Posterior vena cava (tissue), 2 donors: ENCODE measurements at regions not wholly inside any gene's neighbourhood (a gene's known extent, or its start where the extent isn't known, plus 50 kb on each side); places are given as distances from the start of the nearest gene placed in this dataset.

Experiments used
- DNase-seq: peaks from one replicate; pipeline ENCODE4 v3.0.0-alpha.2; 2020; ENCODE audit warnings: low spot score
- intact Hi-C, 2 donors: fragments of 100-400 bp; cut with DNase I; formaldehyde crosslinking; loops; one replicate each; pipeline versions ENCODE4 v1.14.1 to v1.14.2; 2022 to 2023
- donor health status: DM: yes; HTN: yes; CAD: no.
- donor health status: DM: yes; HTN: yes; CAD: no.

DNA sequence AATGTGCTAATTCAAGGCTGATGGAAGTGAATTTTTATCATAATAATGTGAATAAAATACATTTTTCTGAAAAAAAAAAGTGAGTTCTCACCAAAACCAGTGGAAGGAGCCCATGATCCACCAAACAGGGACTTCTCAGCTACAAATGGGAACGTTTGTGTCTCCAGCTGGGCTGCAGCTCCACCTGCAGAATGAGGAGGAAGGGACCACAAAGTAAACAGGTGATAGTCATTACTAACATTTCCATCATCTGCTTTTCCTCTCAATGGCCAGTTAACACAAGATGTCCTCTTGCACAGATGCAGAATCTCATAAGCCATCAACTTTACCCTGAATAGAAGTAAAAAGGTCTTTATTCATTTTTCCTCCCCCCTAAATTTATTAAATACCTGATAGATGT is 246.2 kb downstream of the MRPL39 start:
- DNase-seq = no peak
- intact Hi-C loops = no loop called here

DNA sequence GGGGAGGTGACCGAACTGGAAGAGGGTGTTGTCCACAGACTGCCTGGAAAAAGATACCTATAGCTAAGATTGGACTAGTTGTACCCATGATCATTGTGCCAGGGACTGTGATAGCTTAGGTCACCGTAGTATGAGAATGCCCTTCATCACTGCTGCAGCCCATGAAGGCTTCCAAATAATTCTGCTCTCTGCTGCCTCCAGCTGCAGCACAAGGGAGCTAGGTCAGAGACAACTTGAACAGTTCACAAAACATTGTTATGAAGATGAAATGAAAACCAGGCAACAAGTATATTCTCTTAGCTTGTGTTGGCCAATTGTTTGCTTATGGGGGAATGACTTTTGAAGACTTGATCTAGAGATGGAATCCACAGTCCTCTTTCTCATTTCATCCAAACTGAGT is 246.7 kb downstream of the MRPL39 start:
- intact Hi-C loops = no loop called here
- DNase-seq = no peak

- no peak for DNase-seq
- intact Hi-C loops = no loop called here
Measured at GRCh38 chr21:25359724-25360123, 247.6 kb downstream of the MRPL39 start.

DNA sequence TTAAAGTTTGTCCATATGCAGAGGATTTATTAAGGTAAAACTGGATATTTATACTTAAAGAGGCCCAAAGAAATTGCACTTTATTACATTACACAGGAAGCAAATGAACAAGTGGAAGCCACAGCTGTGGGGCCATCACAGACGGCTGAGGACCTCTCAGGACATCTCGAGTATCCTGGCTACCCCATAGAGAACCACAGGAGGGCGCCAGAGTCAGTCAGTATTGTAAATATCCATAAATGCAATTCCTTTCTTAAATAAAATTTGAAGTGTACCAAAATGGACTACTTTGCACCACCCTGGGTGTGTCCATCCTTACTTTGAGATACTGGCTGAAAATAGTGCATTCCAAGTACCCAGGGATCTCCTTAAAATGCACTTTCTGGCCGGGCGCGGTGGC is 257.2 kb downstream of the MRPL39 start:
- intact Hi-C loops = no loop called here
- DNase-seq = no peak

DNA sequence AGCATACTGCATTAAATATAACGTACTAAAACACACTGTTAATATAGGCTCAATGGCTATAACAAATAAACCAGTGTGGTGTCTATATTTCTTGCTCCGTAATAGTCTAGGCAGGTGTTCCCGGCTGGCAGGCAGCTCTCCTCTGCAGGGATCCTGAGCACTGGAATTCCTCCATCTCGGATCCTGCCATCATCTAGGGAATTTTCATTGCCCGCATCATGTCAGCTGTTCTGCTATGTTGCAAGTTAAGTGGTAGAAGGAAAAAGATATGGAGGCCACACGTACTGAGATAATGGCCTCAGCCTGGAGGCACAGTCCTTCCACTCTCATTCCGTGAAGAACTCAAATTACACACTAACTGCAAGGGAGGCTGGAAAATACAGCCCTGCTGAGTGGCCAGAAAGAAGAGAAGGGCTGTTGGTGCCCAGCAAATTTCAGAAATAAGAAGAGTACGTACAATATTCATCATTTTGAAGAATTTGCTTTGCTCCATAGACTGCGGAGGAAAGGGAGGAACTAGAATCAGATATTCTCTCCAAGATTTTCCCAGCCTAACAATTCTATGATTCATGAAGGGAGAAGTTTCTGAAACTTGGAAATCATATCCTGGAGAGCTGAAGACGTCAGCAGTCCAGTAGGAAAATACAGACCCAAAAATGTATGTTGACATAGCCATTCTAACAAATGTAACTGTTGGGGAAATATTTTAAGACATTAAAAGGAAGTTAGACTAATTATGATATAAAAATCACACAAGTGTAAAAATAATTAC is 263.3 kb downstream of the MRPL39 start:
- intact Hi-C loops = no loop called here
- no peak for DNase-seq

DNA sequence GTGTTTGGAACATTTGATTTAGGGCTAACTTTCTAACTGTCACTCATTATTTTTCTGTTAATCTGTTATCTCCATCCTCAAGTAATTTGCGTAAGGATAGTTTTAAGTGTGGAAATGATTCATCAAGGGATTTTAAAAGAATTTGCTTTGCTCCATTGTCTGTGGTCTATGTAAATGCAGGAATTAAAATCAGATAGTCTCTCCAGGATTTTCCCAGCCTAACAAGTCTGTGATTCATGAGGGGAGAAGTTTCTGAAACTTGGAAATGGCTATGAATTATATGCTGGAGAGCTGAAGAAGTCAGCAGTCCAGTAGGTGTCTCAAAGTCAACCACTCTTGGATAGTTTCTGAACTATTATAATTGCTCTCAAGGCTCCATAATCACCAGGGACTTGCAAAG is 264.5 kb downstream of the MRPL39 start:
- intact Hi-C loops = no loop called here
- DNase-seq = no peak

- DNase-seq = no peak
- intact Hi-C loops = no loop called here
Measured at GRCh38 chr21:25341981-25342380, 265.3 kb downstream of the MRPL39 start.

GRCh38 chr21:25338415-25338814 is 268.9 kb downstream of the MRPL39 start:
- DNase-seq = no peak
- intact Hi-C loops = no loop called here

DNA sequence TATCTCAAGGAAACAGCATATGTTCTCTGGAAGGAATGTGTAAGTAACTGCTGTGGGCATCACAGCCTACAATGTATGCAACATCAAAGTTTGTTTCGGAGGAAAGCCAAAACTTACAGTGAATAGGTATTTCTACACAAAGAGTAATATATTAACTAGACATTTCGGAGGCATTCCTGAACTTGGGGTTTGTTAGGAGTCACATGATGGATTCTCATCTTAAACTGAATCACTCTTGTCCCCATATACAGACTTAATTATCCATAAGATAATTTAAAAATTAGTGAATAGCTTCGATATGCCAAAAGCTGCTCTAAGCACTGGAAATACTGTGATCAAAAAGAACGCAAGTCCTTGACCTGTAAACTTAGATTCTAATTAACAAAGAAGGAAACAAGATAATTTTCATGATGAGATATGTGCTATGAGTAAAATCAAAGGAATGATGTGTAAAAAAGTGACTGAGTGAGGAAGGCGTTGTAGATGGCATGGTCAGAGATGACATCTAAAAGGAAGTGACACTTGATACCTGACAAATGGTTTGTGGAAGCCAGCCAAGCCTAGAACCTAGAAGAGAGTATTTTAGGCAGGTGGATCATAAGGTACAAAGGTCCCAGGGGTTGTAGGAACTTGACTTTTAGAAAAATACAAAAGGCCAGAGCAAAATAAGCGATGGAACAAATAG is 273.1 kb downstream of the MRPL39 start:
- intact Hi-C loops = no loop called here
- DNase-seq = no peak

DNA sequence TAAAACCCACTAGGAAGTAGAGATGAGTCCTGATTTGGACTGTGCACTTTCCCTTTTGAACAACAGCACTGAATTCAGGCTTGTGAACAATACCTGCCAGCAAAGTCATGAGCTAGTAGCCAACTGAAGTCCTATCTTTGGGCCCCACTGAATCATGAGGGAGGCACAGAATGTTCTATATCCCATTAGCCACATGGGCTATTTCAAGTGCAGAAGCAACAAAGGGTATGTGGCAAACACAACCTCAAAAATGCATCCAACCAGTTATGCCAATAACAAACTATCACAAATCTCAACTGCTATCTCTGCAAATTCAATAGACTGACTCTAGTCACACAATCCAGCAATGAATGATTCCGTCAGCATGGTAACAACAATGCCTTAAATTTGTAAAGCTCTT is 276.0 kb downstream of the MRPL39 start:
- intact Hi-C loops = no loop called here
- DNase-seq = no peak

- no peak for DNase-seq
- intact Hi-C loops = no loop called here
Measured at GRCh38 chr21:25330266-25330665, 277.0 kb downstream of the MRPL39 start.

- intact Hi-C loops = no loop called here
- DNase-seq = no peak
Measured at GRCh38 chr21:25329227-25329825, 278.0 kb downstream of the MRPL39 start.

DNA sequence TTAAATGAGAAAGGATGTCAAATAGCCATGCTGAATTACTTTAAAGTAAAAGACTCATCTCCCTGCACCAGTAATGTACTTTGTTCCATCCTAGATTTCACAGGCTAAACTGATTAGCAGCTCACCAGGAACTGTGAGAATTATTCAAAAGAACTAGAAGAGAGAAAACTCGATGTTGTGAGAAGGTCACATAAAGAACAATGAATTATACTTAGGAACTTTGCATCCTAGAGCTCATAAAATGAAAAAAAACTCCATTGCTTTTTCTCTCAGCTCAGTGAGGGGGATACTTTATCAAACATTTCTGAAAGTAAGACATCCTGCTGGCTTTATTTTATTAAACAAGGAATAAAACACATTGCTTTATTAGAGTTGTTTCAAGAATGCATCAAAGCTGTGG is 278.5 kb downstream of the MRPL39 start:
- intact Hi-C loops = no loop called here
- DNase-seq = no peak

- DNase-seq = no peak
- intact Hi-C loops = no loop called here
Measured at GRCh38 chr21:25326181-25326580, 281.1 kb downstream of the MRPL39 start.

GRCh38 chr21:25324666-25325065 is 282.6 kb downstream of the MRPL39 start:
- no peak for DNase-seq
- intact Hi-C loops = no loop called here

- DNase-seq = no peak
- intact Hi-C loops = no loop called here
Measured at GRCh38 chr21:25323356-25323949, 283.8 kb downstream of the MRPL39 start.

DNA sequence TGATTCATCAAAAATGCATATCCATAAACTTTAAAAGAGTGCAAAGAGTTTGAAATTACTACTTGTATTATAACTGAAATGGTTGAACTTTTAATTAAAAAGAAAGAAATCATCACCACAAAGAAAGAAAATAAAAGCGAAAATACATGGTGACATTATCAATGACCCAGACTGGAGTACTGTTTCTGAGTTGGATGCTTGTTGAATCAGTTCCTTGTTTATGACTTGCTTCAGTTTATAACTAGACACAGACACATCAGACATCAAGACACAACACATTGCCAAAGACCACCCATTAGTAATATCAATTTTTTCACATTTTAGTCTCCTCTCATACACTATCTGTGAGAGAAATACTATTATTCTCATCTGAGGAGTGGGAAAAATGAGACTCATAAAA is 293.0 kb downstream of the MRPL39 start:
- intact Hi-C loops = no loop called here
- no peak for DNase-seq

- DNase-seq = no peak
- intact Hi-C loops = no loop called here
Measured at GRCh38 chr21:25313829-25314228, 293.5 kb downstream of the MRPL39 start.

DNA sequence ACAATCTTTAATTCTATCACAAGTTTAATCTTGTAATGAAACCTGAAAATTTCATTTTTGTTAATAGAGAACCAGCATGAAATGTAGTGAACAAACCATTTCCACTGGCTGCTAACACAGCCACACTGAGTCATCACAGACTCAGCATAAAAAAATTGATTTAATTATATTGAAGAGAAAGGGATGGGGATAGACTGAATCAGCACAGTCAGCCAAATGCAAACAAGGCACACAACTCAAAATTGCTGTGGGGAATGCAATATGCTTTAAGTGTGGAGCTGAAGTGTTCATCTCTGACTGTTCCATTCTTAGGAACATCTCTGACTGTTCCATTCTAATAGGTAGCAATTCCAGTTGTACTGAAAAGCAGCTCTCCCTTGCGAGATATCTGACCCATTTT is 299.8 kb downstream of the MRPL39 start:
- DNase-seq = no peak
- intact Hi-C loops = no loop called here

GRCh38 chr21:25304611-25305010 is 302.7 kb downstream of the MRPL39 start:
- intact Hi-C loops = no loop called here
- DNase-seq = no peak
